Gastrocnemius medialis (tissue), 4 donors: ENCODE measurements at regions not wholly inside any gene's neighbourhood (a gene's known extent, or its start where the extent isn't known, plus 50 kb on each side); places are given as distances from the start of the nearest gene placed in this dataset.

ENCODE experiments used
- CTCF ChIP-seq, 5 experiments: fragments of 450-650 bp in 3 of 5; fragments of 200-600 bp in 2 of 5; sonication (generic) in 2 of 5; IDR thresholded peaks in 4 of 5; conservative IDR thresholded peaks in 1 of 5; 1 replicate in 4 of 5; 2 replicates in 1 of 5; pipeline ENCODE4 v1.5.1; 2016 to 2019; ENCODE audit warnings: antibody characterized with exemption in 5 of 5, mild to moderate bottlenecking in 3 of 5, moderate library complexity in 3 of 5
- POLR2A ChIP-seq, 2 donors: fragments of 450-650 bp; IDR thresholded peaks; one replicate each; pipeline ENCODE4 v1.6.1; 2017; ENCODE audit warnings: antibody characterized with exemption in 2 of 2, mild to moderate bottlenecking in 2 of 2, moderate library complexity in 2 of 2

- TF ChIP-seq CTCF (IDR thresholded peaks at IDR 0.05 in 4 of 5, conservative IDR thresholded peaks at IDR 0.05 in 1 of 5) (no peak), POLR2A (IDR thresholded peaks at IDR 0.05) (no peak)
These were observed 122.4 kb downstream of the FAM170A start for GRCh38 chr5:119751734-119752094.
